Vagina (tissue), 2 donors: ENCODE measurements at regions not wholly inside any gene's neighbourhood (a gene's known extent, or its start where the extent isn't known, plus 50 kb on each side); places are given as distances from the start of the nearest gene placed in this dataset.

Experiments
- POLR2AphosphoS5 ChIP-seq, 2 donors: sonication (generic); formaldehyde crosslinking; IDR thresholded peaks; one replicate each; pipeline ENCODE4 v1.9.0; 2017; ENCODE audit warnings: antibody characterized with exemption in 2 of 2, mild to moderate bottlenecking in 2 of 2, low read depth in 1 of 2; ENCODE audit not compliant: insufficient read depth in 1 of 2
- TF ChIP-seq, protein P1 (sequence below), 3 experiments: fragments of 450-650 bp in 2 of 3; fragments of 200-600 bp in 1 of 3; sonication (generic) in 1 of 3; IDR thresholded peaks; one replicate each; pipeline ENCODE4 v1.5.1; 2017 to 2019; ENCODE audit warnings: antibody characterized with exemption in 3 of 3, mild to moderate bottlenecking in 2 of 3, moderate library complexity in 2 of 3

DNA sequence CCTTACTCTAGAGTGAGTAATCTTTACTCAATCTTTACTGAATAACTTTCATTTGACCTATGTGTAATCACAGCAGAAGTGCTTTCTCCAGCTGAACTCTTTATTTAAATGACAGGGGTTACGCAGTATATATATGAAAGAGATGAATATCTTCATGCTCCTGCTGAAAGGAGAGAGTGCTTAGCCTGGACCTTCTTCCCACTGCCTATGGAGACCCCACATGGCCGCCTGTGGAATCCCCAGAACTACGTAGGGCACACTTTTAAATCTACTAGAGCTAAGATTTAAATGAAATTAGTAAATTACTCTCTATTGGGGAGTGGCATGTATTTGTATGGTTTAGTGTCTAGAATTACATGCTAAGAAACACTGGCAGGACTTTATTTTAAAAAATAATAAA lies 391.2 kb downstream of the ANKRD50 start:
- TF ChIP-seq POLR2AphosphoS5 (IDR thresholded peaks at IDR 0.05; ENCODE audit: insufficient read depth in 1 of 2, low read depth in 1 of 2) = no peak
- TF ChIP-seq, protein P1, sequence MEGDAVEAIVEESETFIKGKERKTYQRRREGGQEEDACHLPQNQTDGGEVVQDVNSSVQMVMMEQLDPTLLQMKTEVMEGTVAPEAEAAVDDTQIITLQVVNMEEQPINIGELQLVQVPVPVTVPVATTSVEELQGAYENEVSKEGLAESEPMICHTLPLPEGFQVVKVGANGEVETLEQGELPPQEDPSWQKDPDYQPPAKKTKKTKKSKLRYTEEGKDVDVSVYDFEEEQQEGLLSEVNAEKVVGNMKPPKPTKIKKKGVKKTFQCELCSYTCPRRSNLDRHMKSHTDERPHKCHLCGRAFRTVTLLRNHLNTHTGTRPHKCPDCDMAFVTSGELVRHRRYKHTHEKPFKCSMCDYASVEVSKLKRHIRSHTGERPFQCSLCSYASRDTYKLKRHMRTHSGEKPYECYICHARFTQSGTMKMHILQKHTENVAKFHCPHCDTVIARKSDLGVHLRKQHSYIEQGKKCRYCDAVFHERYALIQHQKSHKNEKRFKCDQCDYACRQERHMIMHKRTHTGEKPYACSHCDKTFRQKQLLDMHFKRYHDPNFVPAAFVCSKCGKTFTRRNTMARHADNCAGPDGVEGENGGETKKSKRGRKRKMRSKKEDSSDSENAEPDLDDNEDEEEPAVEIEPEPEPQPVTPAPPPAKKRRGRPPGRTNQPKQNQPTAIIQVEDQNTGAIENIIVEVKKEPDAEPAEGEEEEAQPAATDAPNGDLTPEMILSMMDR (IDR thresholded peaks at IDR 0.05) = no peak
